Central memory CD8-positive, alpha-beta T cell (primary cell): ENCODE measurements at regions not wholly inside any gene's neighbourhood (a gene's known extent, or its start where the extent isn't known, plus 50 kb on each side); places are given as distances from the start of the nearest gene placed in this dataset.

Source experiments
- ATAC-seq: fragments of 150-1000 bp; cut with Tn5 transposase; replicated peaks from 2 replicates; pipeline ENCODE4 v1.10.0; 2022; ENCODE audit warnings: mild to moderate bottlenecking, moderate FRiP score, moderate number of reproducible peaks; ENCODE audit not compliant: poor library complexity, severe bottlenecking; ENCODE audit errors: extremely low read depth
- DNase-seq, 2 donors: peaks; one replicate each; pipeline ENCODE4 v3.0.0; 2021; ENCODE audit warnings: low spot score in 2 of 2
- H3K27ac Mint-ChIP-seq: one replicate; pipeline ENCODE4 v1.8.0; 2022; ENCODE audit warnings: low read depth, mild to moderate bottlenecking, moderate library complexity, mixed read lengths
- H3K27me3 Mint-ChIP-seq: one replicate; pipeline ENCODE4 v1.8.0; 2022; ENCODE audit warnings: mixed read lengths
- H3K36me3 Mint-ChIP-seq: one replicate; pipeline ENCODE4 v1.8.0; 2022; ENCODE audit warnings: mild to moderate bottlenecking, moderate library complexity, mixed read lengths; ENCODE audit not compliant: insufficient read depth
- H3K4me1 Mint-ChIP-seq: one replicate; pipeline ENCODE4 v1.8.0; 2022; ENCODE audit warnings: mixed read lengths
- H3K4me3 Mint-ChIP-seq: one replicate; pipeline ENCODE4 v1.8.0; 2022; ENCODE audit warnings: mild to moderate bottlenecking, moderate library complexity, mixed read lengths
- H3K9me3 Mint-ChIP-seq: one replicate; pipeline ENCODE4 v1.8.0; 2022; ENCODE audit warnings: mixed read lengths

DNA sequence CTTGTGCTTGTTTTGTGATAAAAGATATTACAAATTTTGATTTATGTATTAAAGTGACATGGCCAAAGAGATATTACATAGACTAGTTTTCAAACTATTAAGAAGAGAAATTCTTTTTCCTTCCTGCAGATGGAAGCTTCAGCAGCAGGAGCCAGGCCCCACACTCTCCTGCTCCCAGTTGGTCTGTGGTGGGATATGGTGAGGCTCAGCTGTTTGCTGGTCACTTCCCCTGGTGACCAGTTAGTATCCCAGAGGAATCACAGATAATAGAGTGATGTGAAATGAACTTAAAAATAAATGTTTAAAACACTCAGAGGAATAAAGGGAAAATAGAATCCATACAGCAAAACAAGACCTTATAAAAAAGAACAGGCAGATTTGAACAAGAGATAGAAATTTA lies 154.7 kb downstream of the KTN1 start:
- Mint-ChIP-seq H3K4me3 (no peak overlapping the region), H3K4me1 (peaks cover 7% of the 10 kb centered on the region), H3K27me3 (no peaks in the 10 kb centered on the region), H3K36me3 (no peaks in the 10 kb centered on the region), H3K27ac (no peak overlapping the region), H3K9me3 (no peaks in the 10 kb centered on the region)
- ATAC-seq (no peak), DNase-seq (no peak)

DNA sequence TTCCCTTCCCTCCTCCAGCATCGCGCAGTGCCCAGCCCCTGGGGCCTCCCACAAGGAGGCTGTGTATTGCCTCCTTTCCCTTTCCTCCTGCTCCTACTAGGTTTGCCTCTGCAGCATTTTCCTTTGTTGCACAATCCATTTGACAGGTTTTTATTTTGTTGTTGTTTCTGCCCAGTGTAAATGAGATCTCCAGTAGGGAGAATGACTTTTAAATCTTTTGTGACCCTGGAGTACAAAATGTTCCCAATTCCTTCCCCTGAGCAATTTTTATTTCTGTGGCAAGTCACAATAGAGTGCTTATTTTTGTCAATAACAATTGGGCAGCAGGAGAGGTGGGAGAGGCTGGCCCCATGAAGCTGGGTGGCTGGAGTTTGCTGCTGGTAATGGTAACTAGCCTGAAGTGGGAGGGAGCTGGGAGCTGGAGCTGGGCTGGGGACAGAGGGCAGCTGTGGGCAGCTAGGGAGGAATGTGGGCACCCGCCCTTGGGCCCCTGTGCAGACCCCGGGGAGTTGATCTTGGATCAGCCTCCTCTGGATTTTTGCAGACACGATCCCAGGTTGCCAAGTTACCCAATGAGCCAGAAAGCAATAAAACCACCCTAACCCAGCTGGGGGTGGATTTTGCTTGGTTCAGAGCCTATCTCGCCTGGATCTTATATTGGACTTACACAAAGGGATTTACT lies 160.1 kb downstream of the KTN1 start:
- Mint-ChIP-seq H3K36me3 (no peaks in the 10 kb centered on the region), H3K27me3 (no peaks in the 10 kb centered on the region)

DNA sequence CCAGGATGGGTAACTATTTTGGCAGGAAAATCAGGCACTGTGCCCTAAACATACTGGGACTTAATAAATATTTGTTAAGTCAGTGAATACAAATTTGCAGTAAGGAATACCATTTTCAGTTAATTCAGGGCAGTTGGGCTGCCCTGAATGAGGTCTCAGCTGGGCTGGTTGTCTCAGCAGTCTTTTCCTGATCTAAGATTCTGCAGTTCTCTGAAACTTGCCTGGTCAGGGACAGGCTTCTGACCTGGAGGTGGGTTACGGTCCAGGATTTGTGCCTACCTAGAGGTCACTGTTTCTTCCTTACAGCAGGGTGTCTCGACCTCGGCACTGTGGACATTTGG lies 160.6 kb downstream of the KTN1 start:
- ATAC-seq (no peak), DNase-seq (no peak)
- no peaks in the 10 kb centered on the region for H3K27me3 Mint-ChIP-seq
- H3K36me3 Mint-ChIP-seq: no peaks in the 10 kb centered on the region
- H3K9me3 Mint-ChIP-seq: no peaks in the 10 kb centered on the region
- no peak overlapping the region for H3K4me3 Mint-ChIP-seq
- H3K4me1 Mint-ChIP-seq: no peaks in the 10 kb centered on the region
- no peak overlapping the region for H3K27ac Mint-ChIP-seq

More for the DNA sequence above, 160.1 kb downstream of the KTN1 start:
- Mint-ChIP-seq H3K9me3 (no peaks in the 10 kb centered on the region), H3K4me3 (no peak overlapping the region), H3K27ac (no peak overlapping the region), H3K4me1 (no peaks in the 10 kb centered on the region)
- DNase-seq (no peak), ATAC-seq (no peak)

DNA sequence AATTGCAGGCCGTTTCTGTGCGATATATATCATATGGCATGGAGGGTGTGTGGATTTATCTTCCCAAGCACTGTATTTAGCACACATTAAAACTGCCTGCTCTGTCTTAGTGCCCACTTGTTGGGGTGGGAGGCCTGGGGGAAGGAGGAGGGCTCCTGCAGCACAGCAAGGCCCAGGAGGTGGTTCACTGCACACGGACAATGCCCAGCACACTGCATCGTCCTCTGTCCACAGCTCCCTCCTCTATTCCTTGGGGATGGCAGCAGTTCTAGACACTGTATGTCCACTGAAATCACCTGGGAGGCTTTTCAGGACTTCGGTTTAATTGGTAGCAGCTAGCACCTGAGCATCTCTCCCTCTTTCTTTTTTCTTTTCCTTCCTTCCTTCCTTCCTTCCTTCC lies 161.2 kb downstream of the KTN1 start:
- no peak overlapping the region for H3K4me3 Mint-ChIP-seq
- no peaks in the 10 kb centered on the region for H3K4me1 Mint-ChIP-seq
- no peaks in the 10 kb centered on the region for H3K36me3 Mint-ChIP-seq
- no peaks in the 10 kb centered on the region for H3K27me3 Mint-ChIP-seq
- DNase-seq (no peak), ATAC-seq (no peak)
- H3K9me3 Mint-ChIP-seq: no peaks in the 10 kb centered on the region
- H3K27ac Mint-ChIP-seq: no peak overlapping the region

DNA sequence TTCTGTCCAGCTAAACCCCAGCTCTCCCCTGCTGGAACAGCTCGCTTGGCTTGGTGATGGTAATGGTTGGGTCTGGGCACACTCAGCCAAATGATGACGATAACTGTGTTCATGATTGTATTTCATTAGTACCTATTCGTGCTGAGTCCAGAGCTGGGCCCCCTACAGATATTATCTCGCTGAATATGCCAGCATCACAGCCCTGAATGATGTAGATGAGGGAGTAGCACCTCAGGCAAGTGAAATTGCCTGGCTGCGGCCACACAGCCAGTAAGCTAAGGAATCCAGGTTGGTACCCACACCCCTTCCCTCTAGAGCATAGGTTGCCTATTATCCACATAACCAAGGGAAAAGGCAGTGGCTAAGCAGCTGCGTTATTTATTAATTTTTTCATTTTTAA lies 163.5 kb downstream of the KTN1 start:
- Mint-ChIP-seq H3K4me3 (no peak overlapping the region), H3K9me3 (no peaks in the 10 kb centered on the region), H3K36me3 (no peaks in the 10 kb centered on the region), H3K27me3 (no peaks in the 10 kb centered on the region), H3K27ac (no peak overlapping the region), H3K4me1 (peaks cover 5% of the 10 kb centered on the region)
- ATAC-seq (no peak), DNase-seq (no peak)

DNA sequence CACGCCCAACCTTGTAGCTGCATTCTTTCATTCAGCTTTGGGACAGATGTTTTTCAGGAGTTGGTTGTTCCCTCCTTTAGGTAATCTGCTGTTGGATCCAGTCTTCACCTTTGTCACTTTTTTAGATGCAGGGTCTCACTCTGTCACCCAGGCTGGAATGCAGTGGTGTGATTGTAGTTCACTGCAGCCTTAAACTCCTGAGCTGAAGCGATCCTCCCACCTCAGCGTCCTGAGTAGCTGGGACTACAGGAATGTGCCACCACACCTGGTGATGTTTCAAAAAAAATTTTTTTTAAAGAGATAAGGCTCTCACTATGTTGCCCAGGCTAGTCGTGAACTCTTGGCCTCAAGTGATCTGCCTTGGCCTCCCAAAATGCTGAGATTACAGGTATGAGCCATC lies 164.3 kb downstream of the KTN1 start:
- Mint-ChIP-seq H3K36me3 (no peaks in the 10 kb centered on the region), H3K4me3 (no peak overlapping the region), H3K4me1 (peaks cover 5% of the 10 kb centered on the region), H3K9me3 (no peaks in the 10 kb centered on the region), H3K27me3 (no peaks in the 10 kb centered on the region), H3K27ac (no peak overlapping the region)
- ATAC-seq (no peak), DNase-seq (no peak)

DNA sequence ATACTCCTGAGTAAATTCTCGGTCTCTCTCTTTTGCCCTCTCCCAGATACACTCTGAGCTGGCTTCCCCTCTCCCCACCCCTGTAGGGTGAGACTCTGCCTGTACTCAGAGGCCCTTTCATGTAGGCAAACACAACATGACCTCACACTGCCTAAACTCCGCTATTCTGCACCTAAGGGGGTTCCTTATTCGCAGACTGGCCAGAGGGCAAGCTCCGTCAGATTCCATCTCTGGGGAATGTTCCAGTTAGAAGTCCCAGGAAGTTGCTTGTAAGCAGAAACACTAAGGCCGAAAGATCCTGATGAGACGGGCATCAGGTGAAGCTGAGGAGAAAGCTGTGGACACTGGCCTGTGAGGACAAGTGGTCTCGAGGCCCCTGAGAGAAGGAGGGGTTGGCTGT lies 165.9 kb downstream of the KTN1 start:
- Mint-ChIP-seq H3K4me1 (peaks cover 5% of the 10 kb centered on the region), H3K36me3 (no peaks in the 10 kb centered on the region), H3K27ac (no peak overlapping the region), H3K27me3 (no peaks in the 10 kb centered on the region), H3K4me3 (no peak overlapping the region), H3K9me3 (no peaks in the 10 kb centered on the region)
- no peak for DNase-seq
- no peak for ATAC-seq

DNA sequence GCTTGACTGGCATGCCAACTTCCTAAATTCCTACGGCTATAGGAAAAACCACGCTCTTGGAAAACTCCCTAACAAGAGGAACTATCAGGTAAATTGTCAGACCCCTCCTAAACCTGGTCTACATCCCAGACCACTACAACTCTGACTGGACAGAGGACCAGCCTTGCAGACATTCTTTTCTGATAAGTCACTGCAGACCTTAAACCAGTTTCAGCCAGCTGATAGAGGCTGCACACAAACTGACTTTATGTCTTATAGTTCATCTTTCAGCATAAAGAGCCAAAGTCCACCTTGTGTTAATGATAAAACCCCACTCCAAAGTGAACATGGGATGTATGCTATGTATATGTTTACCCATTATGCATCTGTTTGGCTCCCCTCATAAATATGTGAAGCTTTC lies 166.6 kb downstream of the KTN1 start:
- Mint-ChIP-seq H3K36me3 (no peaks in the 10 kb centered on the region), H3K27ac (no peak overlapping the region), H3K9me3 (no peaks in the 10 kb centered on the region), H3K4me1 (peaks cover 5% of the 10 kb centered on the region), H3K4me3 (no peak overlapping the region), H3K27me3 (no peaks in the 10 kb centered on the region)
- ATAC-seq (no peak), DNase-seq (no peak)

DNA sequence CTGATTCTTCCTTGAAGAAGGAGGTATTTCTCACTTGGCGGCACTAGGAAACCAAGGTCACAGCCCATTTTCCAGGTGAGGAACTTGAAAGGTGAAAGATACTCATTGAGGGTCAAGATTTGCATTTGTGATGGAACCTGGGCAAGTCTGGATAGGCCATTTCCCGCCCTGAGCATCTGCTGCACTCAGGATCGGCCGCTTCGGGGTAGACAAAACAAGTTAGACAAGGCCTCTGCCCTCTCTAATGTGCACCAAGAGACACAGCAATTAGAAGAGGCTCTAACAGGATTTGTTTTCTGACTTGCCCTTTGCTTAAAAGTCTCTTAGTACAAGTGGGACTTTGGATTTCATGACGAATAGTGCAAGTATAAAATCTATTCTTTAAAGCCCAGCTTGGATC lies 167.2 kb downstream of the KTN1 start:
- Mint-ChIP-seq H3K4me3 (no peak overlapping the region), H3K27me3 (no peaks in the 10 kb centered on the region), H3K27ac (no peak overlapping the region), H3K4me1 (peaks cover 5% of the 10 kb centered on the region), H3K9me3 (no peaks in the 10 kb centered on the region), H3K36me3 (no peaks in the 10 kb centered on the region)
- ATAC-seq: no peak
- no peak for DNase-seq

DNA sequence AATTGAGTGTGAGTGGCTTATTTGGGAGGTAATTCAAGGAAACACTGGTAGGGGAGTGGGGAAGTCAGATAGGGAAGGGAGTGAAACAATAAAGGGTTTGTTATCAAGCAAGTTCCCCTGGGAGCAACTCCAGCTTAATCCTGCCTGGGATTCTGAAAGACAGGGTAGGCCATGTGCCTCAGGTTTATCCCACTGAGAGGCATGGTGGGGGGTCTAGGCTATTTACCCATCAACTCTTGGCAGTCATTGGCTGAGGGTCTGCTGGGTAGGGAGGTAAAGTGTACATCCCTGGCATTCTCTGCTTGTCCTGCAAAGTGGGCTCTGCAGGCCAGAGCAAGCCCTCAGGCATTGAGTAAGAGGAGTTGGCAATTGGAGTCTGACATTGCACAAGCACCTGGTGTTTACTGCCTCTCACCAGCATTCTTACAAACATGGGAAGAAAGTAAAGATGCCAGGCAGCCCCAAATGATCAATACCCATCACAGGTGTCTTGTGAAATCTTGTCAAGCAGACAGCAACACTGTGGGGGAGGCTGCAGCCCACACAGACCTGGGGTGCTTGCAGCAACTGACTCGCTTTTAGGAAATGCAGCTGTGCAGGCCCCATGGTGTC lies 169.3 kb downstream of the KTN1 start:
- peaks cover 5% of the 10 kb centered on the region for H3K4me1 Mint-ChIP-seq
- H3K9me3 Mint-ChIP-seq: no peaks in the 10 kb centered on the region
- DNase-seq (no peak), ATAC-seq (no peak)
- no peaks in the 10 kb centered on the region for H3K36me3 Mint-ChIP-seq
- H3K27ac Mint-ChIP-seq: no peak overlapping the region
- H3K4me3 Mint-ChIP-seq: no peak overlapping the region
- H3K27me3 Mint-ChIP-seq: no peaks in the 10 kb centered on the region

DNA sequence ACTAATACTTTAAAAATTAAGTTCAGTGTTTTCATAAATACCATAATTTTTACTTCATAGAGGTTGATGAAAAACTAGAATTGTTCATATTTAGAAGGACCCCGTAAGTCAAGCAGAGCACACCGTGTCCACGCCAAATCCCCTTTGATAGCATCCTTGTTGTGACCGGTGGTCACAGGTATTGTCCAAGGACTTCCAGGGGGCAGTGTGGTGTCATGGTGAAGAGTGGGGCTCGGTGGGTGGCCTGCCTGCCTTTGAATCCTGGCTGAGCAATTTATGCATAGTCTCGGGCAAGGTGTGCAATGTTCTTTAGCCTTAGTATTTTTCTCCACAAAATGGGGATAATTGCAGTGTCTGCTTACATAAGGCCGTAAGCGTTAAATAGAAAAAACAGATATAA lies 169.9 kb downstream of the KTN1 start:
- H3K36me3 Mint-ChIP-seq: no peaks in the 10 kb centered on the region
- ATAC-seq: no peak
- H3K27me3 Mint-ChIP-seq: no peaks in the 10 kb centered on the region

DNA sequence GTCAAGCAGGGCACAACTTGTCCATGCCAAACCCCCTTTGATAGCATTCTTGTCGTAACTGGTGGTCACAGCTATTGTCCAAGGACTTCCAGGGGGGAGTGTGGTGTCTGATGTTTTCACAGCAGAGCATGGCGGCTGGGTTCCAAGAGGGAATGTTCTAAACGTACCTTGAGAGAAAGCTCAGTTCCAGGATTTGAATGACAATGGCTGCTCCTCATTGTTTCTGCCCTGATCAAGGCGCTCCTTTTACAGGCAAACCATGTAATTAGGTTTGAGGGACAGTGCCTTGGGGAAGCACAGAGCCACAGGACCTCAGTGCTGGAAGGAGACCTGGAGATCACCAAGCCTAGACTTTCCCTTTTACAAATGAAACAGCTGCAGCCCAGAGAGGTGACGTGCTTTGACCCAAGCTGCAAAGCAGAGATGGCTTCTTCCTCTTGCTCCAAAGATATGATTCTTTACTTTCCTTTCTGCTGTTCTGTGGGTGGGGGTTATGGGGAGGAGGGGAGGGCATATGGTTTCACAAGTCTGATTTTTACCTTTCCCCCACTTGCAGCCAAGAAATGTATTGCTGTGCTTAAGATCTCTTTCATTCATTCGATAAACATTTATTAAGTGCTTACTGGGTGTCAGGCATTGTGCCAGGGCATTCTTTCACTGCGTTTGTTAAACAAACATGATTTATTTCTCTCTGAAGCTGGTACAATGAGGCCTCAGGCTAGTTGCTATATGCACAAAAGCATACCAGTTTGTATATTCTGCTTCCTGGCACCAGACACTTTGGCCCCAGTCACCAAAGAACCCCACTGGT lies 172.8 kb downstream of the KTN1 start:
- H3K27ac Mint-ChIP-seq: no peak overlapping the region
- ATAC-seq: no peak
- H3K4me3 Mint-ChIP-seq: no peak overlapping the region
- H3K9me3 Mint-ChIP-seq: no peaks in the 10 kb centered on the region
- H3K27me3 Mint-ChIP-seq: no peaks in the 10 kb centered on the region
- no peaks in the 10 kb centered on the region for H3K36me3 Mint-ChIP-seq
- H3K4me1 Mint-ChIP-seq: no peaks in the 10 kb centered on the region
- no peak for DNase-seq

More for the DNA sequence above, 169.9 kb downstream of the KTN1 start:
- DNase-seq: no peak
- Mint-ChIP-seq H3K4me3 (no peak overlapping the region), H3K27ac (no peak overlapping the region), H3K4me1 (peaks cover 5% of the 10 kb centered on the region), H3K9me3 (no peaks in the 10 kb centered on the region)

DNA sequence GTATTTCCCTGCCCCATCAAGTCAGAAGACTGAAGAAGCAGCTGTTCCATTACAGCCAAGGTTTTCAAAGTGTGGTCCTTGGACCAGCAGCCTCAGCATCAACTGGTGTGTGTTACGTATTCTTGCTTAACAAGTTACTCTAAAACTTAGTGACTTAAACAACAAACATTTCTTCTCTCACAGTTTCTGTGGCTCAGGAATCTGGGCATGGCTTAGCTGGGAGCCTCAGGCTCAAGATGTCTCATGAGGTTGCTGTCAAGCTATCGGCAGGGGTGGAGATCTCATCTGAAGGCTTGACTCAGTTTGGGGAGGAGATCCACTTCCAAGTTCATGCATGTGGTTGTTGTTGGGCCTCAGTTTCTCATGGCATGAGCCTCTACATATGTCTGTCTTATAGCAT lies 174.5 kb downstream of the KTN1 start:
- Mint-ChIP-seq H3K9me3 (no peaks in the 10 kb centered on the region), H3K4me1 (no peaks in the 10 kb centered on the region), H3K27ac (no peak overlapping the region), H3K4me3 (no peak overlapping the region), H3K27me3 (no peaks in the 10 kb centered on the region), H3K36me3 (no peaks in the 10 kb centered on the region)
- DNase-seq (no peak), ATAC-seq (no peak)
